ELR (cell line): ENCODE measurements at regions not wholly inside any gene's neighbourhood (a gene's known extent, or its start where the extent isn't known, plus 50 kb on each side); places are given as distances from the start of the nearest gene placed in this dataset.
A peak's percentile ranks its signal among the peaks of the same experiment; 100 is the strongest.

ENCODE experiments used
- DNase-seq: peaks from one replicate; pipeline ENCODE4 v3.0.0-alpha.2; 2015; ENCODE audit warnings: low read depth

DNA sequence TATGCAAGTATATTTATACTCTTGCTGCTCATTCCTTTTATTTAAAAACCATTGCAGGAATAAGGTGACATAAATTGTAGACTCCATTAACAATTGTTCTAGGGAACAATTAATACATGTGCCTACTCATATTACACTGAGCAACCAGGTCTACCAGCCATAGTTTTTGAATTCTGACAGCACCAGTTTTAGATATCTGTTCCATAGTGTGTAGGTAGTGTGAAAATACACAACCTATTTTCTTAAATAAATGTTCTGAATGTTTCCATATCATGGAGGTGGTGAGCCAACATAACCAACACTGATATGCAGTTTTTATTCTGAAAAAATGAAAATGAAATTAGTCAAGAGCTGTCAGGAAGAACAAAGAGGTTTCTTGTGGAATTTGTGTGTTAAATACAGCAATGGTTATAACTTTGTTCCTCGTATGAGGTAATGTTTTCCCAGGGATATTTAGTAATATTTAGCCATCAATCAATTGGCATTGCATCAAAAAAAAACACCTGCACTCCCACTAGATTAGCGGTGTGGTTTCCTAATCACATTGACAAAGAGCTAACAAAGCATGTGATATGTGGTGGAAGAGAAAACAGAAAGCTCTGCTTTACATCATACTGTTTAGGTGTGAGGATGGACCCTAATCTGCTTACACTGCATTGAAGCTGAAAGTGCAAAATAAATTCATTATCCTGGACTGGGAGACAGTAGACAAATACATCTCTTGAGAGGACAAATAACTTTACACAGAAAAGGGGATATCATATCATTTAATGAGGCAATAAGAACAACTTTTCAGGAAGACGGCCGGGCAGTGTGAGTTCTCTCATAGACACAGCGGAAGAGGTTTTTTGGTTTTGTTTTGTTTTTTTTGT, 369.5 kb upstream of the THBS1 start:
- no peak for DNase-seq

DNA sequence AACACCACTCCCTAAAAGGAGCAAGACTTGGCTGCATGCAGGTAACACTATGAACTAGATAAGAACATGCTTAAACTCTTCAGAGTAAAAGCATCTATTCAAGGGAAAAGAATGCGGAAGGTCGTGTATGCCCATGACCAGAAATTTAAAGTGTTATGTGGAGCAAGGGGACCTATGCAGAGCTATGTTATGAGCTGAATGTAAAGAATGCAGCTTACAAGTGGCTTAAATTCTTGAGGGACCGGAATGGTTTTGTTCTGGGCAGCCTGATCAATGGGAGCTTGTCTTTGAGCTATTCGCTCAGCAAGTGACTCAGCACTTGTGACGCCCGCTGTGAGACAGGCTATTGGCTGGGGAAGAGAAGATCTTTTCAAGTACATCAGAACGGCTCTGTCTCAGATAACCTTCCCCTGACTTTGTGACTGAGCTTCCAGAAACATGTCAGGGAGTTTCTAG, 367.5 kb upstream of the THBS1 start:
- peak; percentile 98 for DNase-seq

DNA sequence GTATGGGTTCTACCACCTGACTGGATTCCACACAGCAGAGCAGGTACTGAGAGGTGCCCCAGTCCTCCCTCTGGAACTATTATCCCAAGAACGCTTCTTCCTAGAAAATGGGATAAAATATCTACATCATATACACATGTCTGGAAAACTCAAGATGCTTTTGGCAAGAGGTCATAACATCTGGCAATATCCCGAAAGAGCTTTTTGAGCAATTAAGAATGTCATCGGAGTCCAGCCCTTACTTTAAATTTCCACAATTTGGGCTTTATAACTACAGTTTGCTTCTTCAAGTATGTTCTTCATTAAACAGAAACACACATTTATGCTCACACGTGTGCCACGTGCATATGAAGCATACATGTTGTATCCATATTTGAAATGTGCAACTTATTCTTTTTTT, 365.9 kb upstream of the THBS1 start:
- DNase-seq, result no peak

DNA sequence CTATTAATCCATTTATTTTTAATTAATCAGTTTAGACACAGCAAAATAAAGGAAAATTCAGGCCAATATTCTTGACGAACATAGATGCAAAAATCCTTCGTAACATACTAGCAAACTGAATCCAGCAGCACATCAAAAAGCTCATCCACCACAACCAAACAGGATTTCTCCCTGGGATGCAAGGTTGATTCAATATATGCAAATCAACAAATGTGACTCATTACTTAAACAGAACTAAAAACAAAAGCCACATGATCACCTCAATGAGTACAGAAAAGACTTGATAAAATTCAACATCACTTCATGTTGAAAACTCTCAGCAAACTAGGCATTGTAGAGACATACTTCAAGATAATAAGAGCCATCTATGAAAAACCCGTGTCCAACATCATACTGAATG, 364.1 kb upstream of the THBS1 start:
- peak; percentile 63 for DNase-seq

DNA sequence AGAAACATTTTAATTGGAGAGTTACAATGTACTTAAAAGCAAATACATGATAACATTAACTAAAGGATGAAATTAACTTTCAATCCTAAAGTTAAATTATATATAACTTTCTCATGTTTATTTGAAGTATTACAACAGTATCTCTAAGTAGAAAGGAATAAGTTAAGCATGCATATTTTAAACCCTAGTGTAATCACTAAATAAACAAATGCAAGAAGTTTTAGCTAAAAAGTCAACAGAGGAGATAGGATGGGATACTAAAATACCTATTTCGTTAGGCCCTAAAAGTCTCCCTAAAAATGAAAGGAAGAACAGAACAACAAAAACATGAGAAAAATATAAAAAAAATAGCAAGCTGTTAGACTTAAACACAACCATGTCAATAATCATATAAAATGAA, 361.3 kb upstream of the THBS1 start:
- DNase-seq, result no peak

DNA sequence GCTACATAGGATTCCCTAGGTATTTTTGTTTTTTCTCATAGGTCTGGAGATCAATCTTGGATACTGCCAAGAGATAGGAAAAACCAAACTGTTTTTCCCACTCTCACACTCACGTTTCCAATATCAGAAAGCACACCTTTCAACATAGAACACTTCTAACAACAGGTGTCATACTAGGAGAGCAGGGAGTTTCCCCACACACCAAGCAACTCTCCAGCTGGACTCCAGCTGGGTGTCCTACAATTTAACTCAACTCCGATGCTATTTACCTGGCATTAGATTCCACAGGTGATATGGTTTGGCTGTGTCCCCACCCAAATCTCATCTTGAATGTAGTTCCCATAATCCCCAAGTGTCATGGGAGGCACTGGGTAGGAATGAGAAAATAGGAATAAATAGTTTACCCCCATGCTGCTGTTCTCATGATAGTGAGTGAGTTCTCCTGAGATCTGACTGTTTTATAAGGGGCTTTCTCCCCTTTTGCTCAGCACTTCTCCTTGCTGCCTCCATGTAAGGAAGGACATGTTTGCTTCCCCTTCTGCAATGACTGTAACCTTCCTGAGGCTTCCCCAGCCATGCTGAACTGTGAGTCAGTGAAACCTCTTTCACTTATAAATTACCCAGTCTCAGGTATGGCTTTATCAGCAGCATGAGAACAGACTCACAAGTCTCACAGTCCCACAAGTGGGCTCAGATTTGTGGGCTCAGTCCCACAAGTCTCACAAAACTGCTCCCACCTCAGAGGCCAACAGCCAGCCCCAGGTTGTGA, 354.5 kb upstream of the THBS1 start:
- DNase-seq, result no peak

DNA sequence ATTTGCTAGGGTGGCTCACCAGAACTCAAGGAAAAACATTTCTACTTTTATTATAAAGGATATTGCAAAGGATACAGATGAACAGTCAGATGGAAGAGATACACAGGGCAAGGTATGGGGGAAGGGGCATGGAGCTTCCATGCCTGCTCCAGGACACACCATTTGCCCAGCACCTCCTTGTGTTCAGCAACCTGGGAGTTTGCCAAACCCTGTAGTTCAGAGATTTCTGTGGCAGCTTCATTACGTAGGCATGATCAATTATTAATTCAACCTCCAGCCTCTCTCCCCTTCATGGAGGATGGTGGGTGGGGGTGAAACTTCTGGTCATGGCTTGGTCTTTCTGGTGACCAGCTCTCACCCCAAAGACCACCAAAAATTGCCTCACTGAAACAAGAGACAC, 353.9 kb upstream of the THBS1 start:
- DNase-seq, result no peak

DNA sequence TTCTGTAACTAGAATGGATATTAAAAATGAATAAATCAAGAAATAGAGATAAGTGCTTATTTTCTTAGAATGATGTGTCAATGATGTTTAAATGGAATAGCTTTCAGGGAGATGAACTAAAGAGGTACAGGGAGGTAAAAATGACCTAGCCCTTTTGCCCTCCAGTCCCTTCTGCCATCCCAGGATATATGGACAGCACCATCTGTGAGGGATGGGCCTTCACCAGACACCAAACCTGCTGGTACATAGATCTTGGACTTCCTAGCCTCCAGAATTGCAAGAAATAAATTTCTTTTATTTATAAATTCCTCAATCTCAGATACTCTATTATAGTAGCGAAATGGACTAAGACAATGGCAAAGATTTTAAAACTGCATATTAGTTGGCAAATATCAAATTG, 352.0 kb upstream of the THBS1 start:
- DNase-seq, result no peak

DNA sequence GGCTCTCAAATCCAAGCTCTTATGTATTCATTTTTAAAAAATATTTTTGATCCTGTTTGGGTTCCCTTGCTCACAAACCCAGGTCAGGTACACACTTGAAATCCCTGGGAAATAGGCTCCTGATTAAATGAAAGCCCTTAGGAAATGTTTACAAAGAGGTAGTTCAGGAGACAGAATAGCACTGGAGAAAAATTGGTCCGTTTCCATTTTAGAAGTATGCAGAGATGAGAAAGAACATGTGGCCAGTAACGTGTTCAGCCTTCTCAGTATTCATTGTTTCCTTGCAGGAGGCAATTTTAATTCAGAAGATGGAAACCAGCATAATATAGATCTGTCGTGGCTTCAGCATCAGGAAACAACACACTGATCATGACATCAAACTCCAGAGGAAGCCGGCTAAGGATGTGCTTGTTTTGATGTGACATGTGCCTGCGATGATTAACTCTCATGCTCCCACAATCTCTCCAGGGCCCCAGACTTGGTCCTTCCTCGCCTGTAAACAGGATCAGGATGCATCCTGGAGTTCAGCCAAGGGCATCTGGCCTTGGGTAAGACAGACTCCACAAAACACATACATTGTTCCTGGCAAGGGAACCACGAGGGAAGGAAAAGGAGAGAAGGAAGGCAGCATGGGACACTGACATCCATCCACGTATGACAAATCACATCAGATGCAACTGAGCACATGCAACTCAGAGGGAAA, 350.5 kb upstream of the THBS1 start:
- peak; percentile 52 for DNase-seq

DNA sequence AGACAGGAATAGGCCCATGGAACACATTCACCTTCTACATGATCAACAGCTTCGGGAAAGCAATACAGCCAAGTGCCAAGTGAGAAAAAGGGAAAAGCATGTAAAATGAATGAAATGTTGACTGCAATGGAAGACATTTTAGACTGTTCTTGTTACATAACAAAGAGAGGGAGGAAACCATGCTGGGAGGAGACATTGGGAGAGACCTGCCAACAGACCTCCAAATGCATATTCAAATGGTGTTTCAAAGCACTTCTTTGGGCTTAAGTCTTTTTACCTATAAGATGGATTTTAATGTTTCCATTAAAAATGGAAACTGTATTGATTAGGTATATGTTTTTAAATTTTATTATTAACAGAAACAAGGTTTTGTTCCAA, 350.0 kb upstream of the THBS1 start:
- no peak for DNase-seq

DNA sequence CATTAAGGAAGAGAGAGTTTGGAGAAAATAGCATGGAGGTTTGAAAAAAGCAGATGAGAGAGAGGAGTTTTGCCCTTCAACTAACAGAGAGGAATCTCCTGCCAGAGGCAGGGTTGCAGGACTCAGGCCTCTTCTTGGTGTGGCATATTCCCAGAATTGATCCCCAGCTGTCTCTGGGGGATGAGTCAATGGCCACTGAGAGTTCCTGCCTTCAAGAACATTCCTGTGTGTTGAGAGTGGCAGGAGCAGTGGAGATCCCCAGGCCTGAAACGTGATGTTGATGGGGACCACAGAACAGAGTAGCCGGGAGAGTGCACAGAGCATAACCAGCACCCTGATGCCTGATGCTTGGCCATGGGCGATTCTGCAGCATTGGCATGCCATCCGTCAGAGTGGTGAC, 348.4 kb upstream of the THBS1 start:
- peak; percentile 93 for DNase-seq

DNA sequence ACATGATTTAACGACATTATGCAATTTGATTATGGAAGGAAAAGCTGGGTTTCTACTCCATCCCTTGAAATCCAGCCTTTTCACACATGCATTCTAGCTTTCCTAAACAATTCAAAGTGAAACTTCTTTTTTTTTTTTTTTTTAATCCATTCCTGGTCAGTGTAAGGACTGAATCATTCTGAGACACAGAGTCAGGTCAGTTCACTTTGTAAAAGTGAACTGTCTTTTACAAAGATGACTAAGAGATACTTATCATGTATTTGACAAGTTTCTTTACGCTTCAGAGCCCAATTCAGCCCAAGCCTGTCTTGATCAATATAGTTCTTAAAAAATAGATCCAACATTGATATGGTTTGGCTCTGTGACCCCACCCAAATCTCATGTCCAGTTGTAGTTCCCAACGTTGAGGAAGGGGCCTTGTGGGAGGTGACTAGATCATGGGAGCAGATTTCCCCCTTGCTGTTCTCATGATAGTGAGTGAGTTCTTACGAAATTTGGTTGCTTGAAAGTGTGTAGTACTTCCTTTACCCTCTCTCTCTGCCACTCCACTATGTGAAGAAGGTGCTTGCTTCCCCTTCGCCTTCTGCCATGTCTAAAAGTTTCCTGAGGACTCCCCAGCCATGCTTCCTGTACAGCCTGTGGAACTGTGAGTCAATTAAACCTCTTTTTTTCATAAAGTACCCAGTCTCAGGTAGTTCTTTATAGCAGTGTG, 345.6 kb upstream of the THBS1 start:
- DNase-seq, result peak; percentile 88

DNA sequence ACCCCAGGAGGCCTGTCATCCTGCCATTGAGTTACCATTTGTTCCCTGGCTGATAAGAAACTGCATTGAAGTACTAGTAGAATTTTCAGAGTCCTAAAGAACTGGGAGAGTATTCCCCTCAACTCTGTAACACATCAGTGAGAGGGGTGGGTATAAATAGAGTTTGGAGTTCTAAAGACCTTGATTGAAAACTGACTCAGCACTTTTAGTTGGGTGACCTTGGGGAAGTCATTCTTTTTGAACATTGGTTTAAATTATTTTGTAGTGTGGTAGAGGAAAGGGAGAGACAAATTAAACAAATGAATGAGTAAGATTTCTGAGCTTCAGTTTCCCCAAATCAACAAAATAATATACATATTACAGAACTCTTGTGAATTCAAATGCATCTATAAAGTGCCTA, 344.5 kb upstream of the THBS1 start:
- DNase-seq, result no peak

DNA sequence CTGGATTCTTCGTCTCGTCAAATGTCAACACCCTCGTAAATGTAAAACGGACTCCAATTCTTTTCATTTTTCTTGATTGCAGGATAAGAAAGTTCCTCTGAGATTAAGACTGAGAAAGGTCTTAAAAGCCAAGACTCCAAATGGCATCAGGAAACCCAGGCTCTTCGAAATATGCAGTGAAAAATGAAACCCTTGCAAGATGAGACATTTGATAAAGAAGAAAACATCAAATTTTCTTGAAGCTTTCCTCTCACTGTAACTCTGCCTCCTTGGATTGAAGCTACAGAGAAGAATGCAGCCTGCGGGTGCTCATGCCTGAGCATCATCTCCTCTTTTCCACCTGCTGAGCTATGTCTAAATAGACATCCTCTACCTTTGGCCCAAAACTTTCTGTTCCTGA, 342.4 kb upstream of the THBS1 start:
- DNase-seq, result no peak

DNA sequence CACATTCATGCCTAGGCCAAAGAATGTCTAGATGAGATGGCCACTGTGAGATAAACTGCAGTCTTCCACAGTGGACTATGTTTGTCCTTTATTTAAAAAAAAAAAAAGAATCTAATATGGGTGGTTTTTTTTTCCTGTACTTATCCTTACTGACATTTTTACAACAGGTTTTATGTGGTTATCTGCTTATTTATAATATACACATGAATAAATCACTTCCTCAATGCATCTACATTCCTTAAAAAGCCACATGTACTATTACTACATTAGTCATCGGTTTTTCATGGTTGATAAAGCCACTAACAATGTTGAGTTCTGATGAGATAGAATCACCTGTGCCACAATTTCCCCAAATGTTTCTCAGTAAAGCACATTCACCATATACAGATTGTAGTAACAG, 341.3 kb upstream of the THBS1 start:
- DNase-seq, result peak; percentile 93

DNA sequence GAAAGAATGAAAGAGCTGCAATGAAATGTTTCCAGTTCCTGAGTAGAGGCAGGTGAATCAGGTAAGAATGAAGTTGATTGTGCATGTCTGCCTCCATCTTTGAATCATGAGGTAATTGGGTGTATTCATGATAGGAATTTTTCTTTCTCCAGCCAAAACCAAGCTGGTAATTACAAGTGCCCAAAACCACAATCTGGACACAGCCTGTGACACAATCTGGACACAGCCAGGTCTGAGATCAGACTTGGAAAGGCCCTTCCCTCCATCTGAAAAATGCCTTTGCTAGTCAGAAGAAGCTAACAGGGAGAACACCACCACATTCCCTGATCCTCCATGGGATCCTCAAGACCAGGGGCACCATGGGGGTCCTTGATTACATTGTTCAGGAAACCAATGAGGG, 338.5 kb upstream of the THBS1 start:
- DNase-seq, result peak; percentile 63

DNA sequence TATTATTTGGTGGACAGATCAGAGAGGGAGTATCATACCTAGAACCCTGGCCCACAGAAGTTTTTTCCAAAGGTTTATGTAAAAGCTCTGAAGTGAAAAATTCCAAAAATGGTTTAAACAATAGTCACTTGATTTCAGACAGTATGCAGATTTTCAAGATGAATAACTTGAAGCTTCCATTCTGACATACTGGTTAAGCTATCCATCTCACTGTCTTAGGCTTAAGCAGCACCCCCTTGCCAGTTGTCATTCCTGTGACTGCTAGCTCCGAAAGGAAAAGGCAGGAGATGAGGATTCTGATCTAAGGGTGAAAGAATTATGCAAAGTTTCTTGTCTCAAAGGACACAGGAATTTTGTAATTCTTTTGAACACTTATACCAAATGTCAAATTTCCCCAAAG, 337.5 kb upstream of the THBS1 start:
- DNase-seq, result peak; percentile 38

DNA sequence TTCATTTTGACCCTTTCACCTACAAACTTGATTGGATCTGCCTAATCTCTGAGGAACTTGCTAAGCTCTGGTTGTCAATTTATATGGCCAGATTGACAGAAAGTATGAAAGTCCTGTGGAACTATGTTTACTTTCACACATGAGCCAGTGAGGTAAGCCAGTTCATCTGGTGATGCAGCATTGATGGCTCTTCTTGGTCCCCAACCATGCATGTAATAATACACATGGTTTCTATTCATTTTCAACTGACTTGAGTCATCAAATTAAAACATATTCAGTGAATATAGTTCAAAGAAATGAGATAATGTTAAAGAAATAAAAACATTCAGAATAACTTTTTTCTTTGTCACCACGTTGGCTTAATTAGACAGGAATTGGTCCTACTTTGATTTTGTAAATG, 336.1 kb upstream of the THBS1 start:
- no peak for DNase-seq

DNA sequence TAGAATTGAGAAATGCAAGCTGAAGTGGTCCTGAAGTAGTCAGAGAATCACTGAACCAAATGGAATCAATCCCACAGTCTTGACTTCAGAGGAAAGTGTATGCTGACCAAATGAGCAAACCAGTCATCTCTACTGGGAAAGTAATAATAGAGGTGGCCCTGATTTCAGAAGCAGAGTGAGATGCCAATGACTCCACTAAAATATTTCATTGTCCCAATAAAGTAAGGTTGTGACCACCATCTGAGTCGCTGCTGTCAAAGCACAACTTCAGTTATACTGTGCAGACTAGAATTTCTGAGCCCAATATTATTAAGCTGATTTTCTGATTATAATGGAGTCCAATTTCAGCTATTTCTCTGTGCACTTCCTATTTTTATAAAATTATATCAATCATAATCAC, 334.4 kb upstream of the THBS1 start:
- peak; percentile 58 for DNase-seq

DNA sequence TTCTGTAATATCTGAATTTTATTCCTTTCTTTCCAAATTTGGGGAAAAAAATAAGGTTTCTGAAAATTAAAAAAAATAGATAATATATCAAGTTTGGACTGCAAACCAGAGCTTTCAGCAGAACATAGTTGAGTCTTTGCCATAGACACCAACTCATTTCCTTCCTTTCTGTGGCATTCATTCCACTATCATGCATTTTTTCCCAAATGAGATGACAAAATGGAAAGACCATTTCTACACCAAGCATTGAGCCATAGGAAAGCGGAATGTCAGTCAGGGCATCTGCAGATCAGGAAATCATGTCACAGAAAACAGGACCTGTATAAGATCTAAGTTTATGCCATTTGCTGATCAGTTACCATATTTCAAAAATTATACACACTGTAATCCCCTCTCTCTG, 333.3 kb upstream of the THBS1 start:
- peak; percentile 55 for DNase-seq

DNA sequence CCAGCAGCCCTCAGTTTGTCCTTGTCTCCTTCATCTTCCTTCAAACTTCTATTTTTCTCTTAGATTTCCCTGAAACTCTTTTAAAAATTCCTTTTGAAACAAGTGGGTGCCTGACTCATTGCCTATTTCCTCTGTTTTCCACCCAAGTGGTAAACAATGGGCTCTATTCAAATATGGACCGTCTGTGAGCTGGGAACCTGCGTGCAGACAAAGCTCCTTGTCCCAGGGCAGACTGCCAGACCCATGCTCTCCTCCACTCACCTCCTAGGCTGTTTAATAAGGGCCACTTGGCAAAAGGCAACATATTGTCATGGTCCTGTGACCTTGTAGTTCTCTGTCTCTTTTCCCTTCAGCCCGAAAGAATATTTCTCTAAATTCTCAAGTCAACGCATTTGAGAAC, 332.7 kb upstream of the THBS1 start:
- DNase-seq, result peak; percentile 94

DNA sequence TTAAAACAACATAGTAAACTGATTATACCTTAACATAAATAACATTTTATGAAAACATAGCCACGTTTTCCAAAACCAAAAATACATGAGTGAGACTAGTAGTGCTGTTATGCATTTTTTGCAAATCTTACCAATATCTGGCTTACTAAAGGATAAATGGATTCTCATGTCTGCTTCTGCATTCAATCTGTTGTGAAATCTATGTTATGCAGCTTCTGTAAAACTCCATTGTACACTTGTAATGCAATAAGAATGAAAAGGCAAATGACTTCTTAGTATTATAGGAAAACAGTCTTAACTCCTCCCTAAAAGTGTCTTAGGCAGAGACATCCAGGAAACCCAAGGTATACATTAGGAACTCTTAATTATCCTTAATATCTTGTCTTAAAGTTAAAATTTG, 330.9 kb upstream of the THBS1 start:
- DNase-seq, result no peak
